C4-2B (cell line): ENCODE measurements at regions not wholly inside any gene's neighbourhood (a gene's known extent, or its start where the extent isn't known, plus 50 kb on each side); places are given as distances from the start of the nearest gene placed in this dataset.

Experiments used
- CTCF ChIP-seq: fragments of 450-650 bp; conservative IDR thresholded peaks from 2 replicates; pipeline ENCODE4 v1.5.1; 2017; ENCODE audit warnings: mild to moderate bottlenecking
- ZFX ChIP-seq: fragments of 450-650 bp; IDR thresholded peaks from 2 replicates; pipeline ENCODE4 v1.6.1; 2017

- TF ChIP-seq CTCF (no peak), ZFX (no peak)
Measured at GRCh38 chr20:12395760-12396159, 478.1 kb downstream of the BTBD3 start.
